ENCODE measurements at regions not wholly inside any gene's neighbourhood (a gene's known extent, or its start where the extent isn't known, plus 50 kb on each side); places are given as distances from the start of the nearest gene placed in this dataset.
A peak's percentile ranks its signal among the peaks of the same experiment; 100 is the strongest.

DNA sequence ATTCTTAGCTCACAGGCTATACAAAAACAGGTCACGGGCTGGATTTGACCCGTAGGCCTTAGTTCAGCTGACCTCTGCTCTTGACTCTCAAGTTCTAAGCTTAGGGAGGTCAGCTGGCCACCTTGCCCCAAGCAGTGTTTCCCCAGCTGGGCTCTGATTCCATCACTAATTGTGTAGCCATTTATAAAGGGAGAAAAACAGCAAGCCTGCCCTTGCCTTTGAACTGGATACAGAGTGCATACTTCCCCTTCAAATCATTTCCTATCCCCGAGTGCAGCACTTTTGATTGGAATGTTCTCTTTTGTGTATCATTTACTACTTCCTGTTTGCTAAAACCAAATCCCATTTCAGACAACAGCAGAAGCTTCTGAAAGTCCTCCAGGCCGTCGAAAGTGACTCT lies 153.6 kb downstream of the KATNIP start:
- ATAC-seq (peak; percentile 86), DNase-seq (ENCODE audit: low spot score) (peak; percentile 45)
- intact Hi-C loops (cut with DNase I), result no loop called here

DNA sequence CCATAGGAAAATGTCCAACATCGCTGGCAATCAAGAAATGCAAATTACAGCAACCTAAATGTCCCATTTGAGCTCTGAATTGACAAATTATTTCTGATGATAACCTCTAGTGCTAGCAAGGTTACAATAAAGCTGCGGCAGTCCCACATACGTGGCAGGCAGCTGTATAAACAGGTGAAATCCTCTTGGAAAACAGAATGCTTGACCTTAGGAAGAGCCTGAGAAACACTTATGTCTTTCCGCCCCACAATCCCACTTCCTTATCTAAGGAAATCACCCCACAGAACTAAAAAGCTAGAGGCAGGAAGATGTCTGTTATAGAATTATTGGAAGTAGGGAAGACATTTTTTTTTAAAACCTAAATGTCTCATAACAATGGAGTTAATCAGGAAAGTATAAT lies 154.3 kb downstream of the KATNIP start:
- ATAC-seq (peak; percentile 41), DNase-seq (ENCODE audit: low spot score) (peak; percentile 4)
- intact Hi-C loops (cut with DNase I), result no loop called here

DNA sequence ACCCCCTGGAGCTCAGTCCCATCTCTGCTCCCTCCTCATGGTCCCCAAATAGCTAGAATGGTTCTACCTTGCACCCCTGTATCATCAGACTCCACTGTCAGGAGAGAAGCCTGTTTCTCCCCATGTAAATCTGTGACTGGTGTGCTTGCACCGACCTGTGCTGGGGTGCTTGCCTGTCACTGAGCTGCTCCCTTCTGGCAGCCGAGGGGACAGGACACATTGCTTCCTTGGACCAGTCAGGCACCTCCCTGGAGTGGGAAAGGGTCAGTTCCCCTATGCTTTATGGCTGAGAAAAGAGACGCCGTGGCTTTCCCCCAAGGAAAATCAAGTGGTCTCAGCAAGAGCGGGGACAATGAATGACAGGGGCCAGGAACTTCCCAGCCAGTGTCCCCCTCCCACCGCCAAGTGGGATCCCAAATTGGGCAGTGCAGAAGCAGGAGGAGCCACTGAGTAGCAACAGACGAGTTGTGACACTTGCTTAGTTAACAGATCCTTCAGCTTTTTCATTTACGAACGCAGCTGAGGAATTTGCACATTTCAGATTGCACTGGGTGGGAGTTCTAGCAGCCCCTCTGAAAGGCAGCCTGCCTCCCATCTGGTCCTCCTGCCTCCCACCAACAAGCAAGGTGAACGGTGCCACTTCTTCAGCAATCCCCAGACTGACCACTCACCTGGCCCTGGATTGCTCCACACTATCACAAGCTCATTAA lies 156.4 kb downstream of the KATNIP start:
- peak; percentile 34 for DNase-seq (ENCODE audit: low spot score)
- no peak for ATAC-seq
- intact Hi-C loops (cut with DNase I), result no loop called here

DNA sequence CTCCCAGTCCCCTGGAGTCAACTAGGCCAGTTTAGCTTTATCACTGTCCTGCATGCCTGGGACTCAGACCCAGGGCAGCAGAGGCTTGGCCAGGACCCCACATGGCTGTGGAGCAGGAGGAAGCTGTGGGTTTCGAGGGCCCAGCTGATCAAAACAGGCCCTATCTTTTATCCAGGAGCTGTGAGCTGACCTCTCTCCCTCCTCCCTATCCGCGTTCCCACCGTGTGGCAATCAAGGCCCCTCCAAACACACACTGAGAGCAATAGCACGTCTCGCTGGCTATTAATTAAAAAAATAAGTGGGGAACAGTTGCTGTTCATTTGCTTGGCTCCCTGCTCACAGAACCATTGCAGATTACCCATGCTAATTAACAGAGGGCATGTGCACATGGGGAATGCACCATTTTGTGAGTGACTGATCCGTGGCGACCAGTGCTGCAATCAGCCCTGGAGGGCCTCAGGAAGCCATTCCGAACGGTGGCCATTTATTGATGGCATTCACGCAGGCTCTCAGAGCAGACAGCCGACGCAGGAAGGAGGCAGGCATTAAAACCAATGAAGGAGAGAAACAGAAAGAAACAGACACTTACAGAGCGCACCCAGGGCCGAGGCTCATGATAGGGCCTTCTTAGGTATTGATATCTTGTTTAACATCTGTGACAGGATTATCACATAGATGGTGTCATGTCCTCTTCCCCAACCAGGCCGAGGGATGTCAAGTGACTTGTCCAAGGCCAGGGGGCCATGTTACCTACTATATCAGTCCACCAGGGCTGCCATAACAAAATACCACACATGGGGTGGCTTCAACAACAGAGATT lies 157.1 kb downstream of the KATNIP start:
- intact Hi-C loops (cut with DNase I), result no loop called here
- DNase-seq (ENCODE audit: low spot score) (peak; percentile 17), ATAC-seq (no peak)

DNA sequence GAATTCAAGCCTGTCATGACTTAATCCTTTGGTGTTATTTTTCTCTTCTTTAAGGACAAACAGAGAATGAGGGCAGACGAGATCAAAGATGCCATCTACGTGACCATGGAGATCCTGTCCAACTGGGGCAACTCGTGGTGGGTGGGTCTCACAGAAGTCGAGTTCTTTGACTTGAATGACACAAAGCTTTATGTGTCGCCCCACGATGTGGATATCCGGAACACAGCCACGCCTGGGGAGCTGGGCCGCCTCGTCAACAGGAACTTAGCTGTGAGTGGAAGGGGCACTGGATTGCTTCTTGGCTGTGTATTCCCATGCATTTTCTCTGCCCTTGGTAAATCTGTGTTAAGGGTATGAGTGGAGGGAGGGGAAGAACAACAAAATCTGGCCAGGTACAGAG lies 158.7 kb downstream of the KATNIP start:
- ATAC-seq (no peak), DNase-seq (ENCODE audit: low spot score) (peak; percentile 51)
- intact Hi-C loops (cut with DNase I), result no loop called here

DNA sequence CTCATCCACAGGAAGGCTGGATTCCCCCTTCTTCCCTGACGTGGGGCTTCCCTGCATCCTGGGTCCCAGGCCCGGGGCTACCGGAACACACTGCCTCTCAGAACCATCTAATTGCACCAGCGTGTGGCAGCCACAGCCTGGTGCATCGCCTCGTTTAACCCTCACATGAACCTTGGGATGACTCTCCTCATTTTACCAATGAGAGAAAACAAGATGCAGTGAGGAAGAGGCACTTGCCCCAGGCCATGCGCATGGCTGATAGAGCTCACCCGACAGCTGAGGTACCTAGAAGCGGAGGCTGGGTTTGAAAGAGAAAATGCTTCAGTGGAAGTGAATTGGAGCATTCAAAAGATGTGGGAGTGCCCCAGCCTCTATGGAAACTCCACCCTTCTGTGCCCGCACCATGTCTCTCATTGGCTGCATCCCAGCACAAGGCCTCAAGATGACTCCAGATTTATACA lies 162.3 kb downstream of the KATNIP start:
- intact Hi-C loops (cut with DNase I), result no loop called here
- no peak for ATAC-seq
- DNase-seq (ENCODE audit: low spot score), result no peak

DNA sequence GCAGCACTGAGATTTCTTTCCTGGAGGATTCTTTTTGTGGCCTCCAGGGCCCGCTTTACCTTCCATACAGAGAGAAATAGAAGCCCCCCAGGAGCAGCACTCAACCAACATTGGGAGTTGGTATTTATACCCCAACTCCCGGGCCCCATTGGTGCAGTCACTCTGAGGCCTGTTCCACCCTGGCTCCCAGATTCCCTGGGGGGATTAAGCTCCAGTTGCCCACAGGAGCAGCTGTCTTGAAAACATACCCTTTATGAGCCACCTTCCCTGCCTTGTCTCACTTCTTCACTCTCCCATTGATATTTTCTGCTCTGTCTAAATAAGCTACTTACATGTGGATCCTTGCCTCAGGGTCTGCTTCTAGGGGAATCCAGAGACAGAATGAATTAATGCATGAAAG lies 167.8 kb downstream of the KATNIP start:
- no peak for DNase-seq (ENCODE audit: low spot score)
- intact Hi-C loops (cut with DNase I), result no loop called here
- no peak for ATAC-seq

DNA sequence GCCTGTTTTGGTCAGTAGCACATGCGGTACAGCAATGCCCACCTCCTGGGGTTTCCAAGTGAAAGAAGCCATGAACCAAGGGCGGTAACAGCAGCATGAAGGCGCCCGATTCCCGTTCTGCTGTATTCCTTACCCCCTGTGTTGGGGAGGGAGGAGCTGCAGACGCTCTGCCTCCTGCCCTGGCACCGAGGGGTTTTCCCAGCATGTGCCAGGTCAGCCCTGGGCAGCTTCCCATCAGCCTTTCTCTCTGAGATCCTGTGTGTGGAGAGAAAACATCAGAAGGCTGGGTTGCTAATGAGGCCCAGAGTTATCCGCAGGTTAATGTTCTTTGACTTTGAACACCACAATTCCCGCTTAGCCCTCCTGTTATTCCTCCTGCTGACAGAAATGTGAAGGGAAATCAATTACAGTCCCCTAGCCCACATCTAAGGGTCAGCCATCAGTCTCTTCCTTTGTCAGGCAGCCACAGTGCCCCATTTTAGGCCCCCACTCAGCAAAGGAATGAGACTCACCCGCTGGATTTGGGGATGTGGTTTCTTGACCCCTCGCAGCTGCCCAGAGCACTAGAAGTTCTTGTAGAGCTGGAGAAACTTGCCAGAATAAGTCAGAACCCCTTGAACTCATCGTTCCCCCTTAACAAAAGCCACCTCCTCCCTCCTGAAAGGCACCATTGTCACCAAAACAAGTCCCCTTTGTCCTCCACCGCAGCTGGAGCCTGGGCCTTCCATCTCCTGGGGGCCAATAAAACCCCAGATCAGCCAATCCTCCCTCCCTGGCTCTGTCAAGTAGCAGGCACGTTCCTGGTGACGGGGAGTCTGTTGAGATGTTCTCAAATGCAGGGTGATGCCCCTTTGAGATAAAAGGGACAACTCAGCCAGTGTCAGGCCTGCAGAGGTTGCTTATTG lies 168.5 kb downstream of the KATNIP start:
- intact Hi-C loops (cut with DNase I), result no loop called here
- ATAC-seq, result peak; percentile 84

DNA sequence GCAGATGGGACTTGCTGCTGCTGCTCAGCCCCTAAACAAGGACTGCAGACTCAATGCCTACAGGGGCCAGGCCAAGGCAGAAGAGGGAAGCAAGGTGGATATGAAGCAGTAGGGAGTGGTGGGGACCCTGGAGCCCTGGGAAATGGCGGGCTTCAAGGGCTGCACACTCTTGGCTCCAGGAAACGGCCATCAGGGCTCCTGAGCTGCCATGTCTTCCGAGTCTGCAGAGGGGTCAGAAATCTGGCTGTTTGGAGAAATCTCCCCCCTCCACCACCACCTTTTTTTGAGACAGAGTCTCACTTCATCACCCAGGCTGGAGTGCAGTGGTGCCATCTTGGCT lies 169.1 kb downstream of the KATNIP start:
- ATAC-seq (no peak), DNase-seq (ENCODE audit: low spot score) (no peak)
- intact Hi-C loops (cut with DNase I), result no loop called here

More for the DNA sequence above, 168.5 kb downstream of the KATNIP start:
- peak; percentile 77 for DNase-seq (ENCODE audit: low spot score)

DNA sequence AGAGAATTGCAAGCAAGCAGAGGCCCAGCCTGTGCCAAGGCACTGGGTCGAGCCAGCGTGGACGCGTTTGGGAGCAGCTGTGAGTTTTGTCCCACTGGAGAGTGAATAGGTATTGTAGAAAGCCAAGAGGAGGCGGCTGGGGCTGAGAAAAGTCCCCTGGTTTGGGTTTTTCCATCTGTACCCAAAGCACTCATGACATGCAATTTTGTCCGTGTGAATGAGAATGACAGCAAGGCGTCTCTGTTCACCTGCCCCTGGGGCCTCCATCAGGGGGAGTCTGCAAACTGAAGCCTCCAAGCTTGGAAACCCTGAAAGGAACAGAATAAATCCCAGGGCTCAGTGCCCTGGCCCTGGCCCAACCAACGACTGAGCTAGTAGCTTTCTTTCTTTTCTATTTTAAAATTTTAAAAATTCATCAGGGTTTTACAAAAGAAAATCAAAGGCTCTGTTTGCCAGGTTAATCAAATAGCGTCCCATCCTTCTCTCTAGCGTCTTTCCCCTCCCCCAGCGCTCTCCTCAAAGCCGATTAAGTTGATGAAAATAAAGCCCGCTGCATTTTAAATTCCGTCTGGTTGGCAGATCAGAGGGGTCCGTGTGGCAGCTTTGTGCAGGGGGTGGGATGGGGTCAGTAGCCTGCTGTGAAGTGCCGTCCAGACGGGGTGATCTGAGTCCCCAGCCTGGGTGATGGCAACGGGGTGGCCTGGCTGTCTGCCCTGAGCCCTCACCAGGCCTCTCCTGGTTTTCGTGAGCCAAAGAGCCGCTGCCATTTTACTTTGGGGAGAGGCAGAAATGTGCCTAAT lies 171.0 kb downstream of the KATNIP start:
- intact Hi-C loops (cut with DNase I), result no loop called here
- peak; percentile 70 for DNase-seq (ENCODE audit: low spot score)
- peak; percentile 7 for ATAC-seq

DNA sequence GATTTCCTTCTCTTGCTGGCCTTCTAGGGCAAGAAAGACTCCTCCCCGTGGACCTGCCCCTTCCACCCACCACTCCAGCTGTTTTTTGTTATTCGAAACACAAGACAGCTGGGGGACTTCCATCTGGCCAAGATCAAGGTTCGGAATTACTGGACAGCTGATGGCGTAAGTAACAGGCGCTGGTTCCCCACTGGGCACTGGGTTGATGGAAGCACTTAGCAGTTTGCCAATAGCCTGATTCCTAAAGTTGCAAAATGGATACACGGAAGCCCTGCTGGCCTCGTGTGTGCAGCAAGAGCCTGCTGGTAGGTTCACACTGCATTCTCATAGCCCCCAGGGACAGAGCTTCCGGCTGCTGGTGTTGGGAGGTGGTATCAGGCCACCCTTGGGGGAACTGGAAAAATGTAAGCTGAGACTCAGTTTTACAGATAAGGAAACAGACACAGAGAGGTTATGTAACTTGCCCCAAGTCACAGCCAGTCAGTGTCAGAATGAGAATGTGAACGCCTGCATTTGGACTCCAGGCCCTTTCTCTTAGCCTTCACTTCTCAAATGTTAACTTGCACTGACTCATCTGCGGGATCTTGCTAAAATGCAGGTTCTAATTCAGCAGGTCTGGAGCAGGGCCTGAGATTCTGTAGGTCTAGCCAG lies 171.7 kb downstream of the KATNIP start:
- peak; percentile 88 for ATAC-seq
- DNase-seq (ENCODE audit: low spot score), result peak; percentile 77
- intact Hi-C loops (cut with DNase I), result no loop called here

DNA sequence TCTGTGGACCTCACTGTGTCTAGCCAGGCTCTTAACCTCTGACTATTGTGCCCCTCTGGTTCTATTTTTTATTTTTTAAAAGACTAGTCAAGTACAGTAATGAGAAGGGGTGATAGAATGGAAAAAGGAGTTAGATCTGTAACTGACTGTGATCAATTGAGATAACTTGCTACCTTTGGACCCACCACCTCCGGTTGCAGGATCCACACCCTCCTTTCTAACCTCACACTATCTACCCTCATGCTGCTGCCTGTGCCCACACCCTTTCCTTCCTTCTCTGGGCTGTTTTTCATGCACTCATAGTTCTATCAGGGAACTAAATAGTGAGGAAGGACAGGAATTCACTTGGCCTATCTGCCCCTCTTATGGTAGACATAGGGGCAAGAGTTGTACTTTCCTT lies 172.3 kb downstream of the KATNIP start:
- intact Hi-C loops (cut with DNase I), result no loop called here
- DNase-seq (ENCODE audit: low spot score) (no peak), ATAC-seq (no peak)

DNA sequence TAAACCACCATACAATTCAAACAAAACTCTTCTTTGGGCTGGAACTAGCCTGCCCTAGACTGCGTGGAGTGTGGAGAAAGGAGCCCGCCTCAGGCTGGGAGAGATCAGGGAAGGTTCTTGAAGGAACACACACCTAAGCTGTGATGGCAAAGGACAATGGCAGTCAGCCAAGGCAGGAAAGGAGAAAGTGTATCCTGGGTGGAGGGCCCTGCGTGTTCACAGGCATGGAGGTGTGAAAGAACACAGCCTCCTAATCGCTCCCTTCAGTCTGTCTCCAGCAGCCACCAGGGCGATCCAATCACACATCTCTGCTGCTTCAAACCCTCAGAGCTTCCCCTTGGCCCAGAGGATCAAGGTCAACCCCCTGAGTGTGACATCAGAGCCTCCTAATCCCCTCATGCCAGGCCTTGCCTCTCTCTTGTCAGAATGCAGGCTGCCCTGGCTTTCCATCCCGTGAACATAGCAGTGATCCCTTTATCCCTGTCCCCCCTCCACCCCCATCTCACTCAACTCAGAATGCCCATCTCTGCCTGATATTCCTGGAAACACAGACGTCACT lies 173.0 kb downstream of the KATNIP start:
- intact Hi-C loops (cut with DNase I), result no loop called here
- DNase-seq (ENCODE audit: low spot score) (no peak), ATAC-seq (no peak)

DNA sequence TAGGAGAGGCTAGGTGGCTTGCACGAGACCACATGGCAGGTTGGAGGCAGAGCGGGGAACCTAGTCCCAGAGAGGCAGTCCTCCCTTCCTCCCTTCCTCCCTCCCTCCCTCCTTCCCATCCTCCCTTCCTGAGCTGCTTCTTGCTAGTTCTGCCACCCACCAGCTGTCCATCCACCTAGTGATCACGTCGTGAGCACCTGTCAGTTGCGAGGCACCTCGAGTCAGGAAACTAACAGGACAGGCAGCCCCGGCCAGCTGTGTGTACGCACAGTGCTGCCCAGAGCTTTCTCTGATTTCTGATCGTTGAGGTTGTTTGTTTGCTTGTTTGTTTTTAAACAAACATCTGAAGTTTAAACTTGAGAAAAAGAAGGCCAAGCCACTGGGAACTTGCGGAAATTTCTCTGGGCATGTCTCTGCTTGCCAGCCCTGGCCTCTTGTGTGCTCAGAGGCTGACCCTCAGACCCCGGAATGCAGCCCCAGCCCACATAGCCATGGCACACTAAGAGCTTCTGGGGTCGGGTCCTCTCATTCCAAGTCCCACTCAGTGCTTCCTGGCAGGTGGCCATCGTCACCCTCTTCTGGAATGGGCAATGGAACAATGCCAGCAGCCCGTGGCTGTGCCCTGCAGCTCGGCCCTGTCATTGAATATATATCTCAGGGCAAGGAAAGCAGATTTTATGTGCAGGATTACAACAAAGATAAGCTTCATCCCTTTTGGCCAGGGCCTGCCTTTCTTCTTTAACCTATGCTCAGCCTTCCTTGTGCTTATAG lies 174.0 kb downstream of the KATNIP start:
- ATAC-seq (no peak), DNase-seq (ENCODE audit: low spot score) (peak; percentile 74)
- intact Hi-C loops (cut with DNase I), result no loop called here

DNA sequence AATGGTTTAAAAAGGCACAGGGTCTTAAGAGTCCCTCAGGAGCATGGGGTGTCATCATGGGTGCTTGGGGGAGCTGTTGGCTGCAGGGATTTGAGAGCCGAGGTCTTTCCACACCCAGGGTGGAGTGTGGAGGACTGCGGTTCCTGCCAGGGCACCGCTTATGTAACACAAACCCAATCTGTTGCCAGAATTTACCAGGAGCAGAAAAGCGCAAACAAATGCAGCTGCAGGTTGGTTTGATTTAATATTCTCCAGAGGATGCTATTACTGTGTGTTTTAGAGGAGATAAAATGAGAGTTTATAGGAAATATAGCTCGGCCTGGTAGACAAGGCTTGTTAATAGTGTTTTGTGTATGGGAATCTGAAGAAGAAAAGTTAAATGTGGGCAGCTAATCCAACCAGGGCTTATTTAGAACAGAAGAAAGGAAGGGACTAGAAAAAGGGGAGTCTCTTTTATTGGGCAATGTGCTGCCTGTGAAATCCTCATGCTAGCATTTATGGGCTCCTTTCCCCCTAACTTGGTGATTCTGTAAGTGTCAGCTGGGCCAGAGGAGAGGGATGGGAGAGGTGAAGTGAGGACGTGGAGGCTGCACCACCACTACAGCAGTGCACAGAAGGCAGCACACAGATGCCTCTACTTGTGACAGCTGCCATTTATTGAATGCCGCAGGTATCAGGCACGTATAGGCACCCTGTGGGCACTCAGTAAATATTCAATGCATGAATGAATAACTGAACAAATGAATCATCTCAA lies 174.7 kb downstream of the KATNIP start:
- no peak for DNase-seq (ENCODE audit: low spot score)
- intact Hi-C loops (cut with DNase I), result no loop called here

DNA sequence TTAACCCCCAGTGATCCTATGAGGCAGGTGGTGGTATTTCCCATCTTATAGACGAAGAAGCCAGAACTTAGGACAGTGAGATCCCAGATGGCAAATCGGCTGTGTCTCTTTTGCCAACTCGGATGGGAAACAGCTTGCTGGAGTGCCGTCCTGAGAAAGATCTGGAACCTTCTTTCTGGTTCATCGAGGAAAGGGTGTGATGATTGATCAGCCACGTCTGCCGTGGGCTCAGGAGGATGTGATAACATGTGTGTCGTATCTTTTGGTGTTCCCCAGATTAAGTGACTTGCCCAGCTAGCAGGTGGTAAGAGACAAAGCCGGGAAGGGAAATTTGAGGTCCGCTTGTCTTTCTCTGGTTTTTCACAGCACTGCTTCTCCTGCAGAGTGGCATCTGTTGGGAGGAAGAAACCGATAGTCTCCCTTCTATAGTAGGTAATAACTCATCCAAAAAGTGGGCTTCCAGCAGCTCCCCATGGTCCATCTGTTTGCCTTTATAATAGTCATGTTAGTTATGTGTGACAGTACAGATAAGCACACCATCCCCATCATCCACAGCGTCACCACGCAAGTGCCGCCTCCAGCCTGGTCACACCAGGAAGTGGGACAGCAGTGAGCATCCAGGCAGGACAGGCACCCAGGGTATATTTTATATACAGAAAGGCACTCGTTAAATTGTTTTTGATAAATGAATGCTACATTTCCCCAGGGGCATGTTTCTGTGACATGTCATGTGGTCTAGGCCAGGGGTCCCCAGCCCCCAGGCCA lies 175.5 kb downstream of the KATNIP start:
- intact Hi-C loops (cut with DNase I), result no loop called here
- ATAC-seq (no peak), DNase-seq (ENCODE audit: low spot score) (no peak)

More for the DNA sequence above, 174.7 kb downstream of the KATNIP start:
- ATAC-seq, result no peak
